Stimulated activated CD8-positive, alpha-beta memory T cell treated with anti-CD3 and anti-CD28 coated beads, Interleukin-4, amount 100 ng/mL, for 48 hours (primary cell): ENCODE measurements at regions not wholly inside any gene's neighbourhood (a gene's known extent, or its start where the extent isn't known, plus 50 kb on each side); places are given as distances from the start of the nearest gene placed in this dataset.
"Not testable (repeated sequence)": the region's sequence is repeated elsewhere in the genome, so short reads cannot be mapped to it uniquely, and the experiment has no call there.

Experiments used
- DNase-seq: peaks from one replicate; pipeline ENCODE4 v3.0.0-alpha.2; 2020

DNA sequence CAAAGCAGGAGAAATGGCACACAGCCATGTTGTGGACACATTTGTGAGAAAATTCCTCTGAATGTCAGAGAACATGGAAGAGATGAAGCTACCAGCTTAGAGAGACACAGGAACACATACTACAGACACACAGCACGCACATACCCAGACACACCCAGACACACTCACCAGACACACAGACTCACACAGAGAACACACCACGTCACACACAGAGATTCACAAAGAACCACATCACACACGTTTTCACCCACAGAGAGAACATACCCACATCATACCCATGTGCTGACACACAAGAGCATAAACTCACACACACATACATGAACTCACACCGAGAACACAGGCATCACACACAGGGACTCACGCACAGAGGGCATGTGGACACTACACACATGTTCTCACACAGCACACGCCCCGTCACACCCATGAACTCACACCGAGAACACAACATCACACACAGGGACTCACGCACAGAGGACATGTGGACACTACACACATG lies 124.9 kb downstream of the METRNL start:
- DNase-seq = peak; percentile 22

- peak; percentile 23 for DNase-seq
Observed at GRCh38 chr17:83204736-83205386, 125.5 kb downstream of the METRNL start.

DNA sequence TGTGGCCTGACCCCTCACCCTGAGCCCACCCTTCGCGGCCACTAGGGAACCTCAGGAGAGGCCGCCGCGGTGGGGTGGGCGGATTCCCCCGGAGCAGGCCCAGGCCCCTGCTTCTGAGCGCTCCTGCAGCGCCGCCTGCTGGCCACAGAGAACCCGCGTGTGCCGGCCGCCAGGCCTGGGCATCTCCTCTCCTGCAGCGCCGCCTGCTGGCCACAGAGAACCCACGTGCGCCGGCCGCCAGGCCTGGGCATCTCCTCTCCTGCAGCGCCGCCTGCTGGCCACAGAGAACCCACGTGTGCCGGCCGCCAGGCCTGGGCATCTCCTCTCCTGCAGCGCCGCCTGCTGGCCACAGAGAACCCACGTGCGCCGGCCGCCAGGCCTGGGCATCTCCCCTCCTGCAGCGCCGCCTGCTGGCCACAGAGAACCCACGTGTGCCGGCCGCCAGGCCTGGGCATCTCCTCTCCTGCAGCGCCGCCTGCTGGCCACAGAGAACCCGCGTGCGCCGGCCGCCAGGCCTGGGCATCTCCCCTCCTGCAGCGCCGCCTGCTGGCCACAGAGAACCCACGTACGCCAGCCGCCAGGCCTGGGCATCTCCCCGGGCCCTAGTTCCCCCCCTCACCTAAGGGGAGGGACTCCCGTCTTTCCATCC lies 126.1 kb downstream of the METRNL start:
- peak; percentile 83 for DNase-seq

- DNase-seq = not testable (repeated sequence)
Observed at GRCh38 chr17:83206036-83206394, 126.6 kb downstream of the METRNL start.

- peak; percentile 23 for DNase-seq
Observed at GRCh38 chr17:83206819-83207588, 127.6 kb downstream of the METRNL start.

DNA sequence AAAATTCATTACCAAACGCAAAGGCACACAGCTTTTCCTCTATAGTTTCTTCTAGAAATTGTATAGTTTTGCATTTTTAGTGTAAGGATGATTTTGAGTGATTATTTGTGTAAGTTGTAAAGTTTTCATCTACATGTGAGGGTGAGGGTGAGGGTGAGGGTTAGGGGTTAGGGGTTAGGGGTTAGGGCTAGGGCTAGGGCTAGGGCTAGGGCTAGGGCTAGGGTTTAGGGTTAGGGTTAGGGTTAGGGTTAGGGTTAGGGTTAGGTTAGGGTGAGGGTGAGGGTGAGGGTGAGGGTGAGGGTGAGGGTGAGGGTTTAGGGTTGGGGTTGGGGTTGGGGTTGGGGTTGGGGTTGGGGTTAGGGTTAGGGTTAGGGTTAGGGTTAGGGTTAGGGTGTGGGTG lies 167.6 kb downstream of the METRNL start:
- DNase-seq = peak; percentile 39
